H9 (cell line): ENCODE measurements at regions not wholly inside any gene's neighbourhood (a gene's known extent, or its start where the extent isn't known, plus 50 kb on each side); places are given as distances from the start of the nearest gene placed in this dataset.

Experiments
- DNase-seq: peaks from one replicate; pipeline ENCODE4 v3.0.0-alpha.2; 2017
- H2AFZ ChIP-seq: one replicate; pipeline ENCODE4 v1.6.1; 2013; ENCODE audit warnings: mild to moderate bottlenecking, low read length, control low read depth, moderate library complexity
- H2AK5ac ChIP-seq: 2 replicates; pipeline ENCODE4 v1.6.1; 2013; ENCODE audit warnings: low read length, control low read depth, mixed read lengths; ENCODE audit not compliant: insufficient read length
- H2BK120ac ChIP-seq: one replicate; pipeline ENCODE4 v1.6.1; 2013; ENCODE audit warnings: low read depth, mild to moderate bottlenecking, low read length, control low read depth, inconsistent platforms; ENCODE audit not compliant: poor library complexity, severe bottlenecking
- H2BK12ac ChIP-seq: 2 replicates; pipeline ENCODE4 v1.6.1; 2013; ENCODE audit warnings: low read length, control low read depth, mixed read lengths, low read depth; ENCODE audit not compliant: insufficient read length
- H2BK15ac ChIP-seq: 2 replicates; pipeline ENCODE4 v1.6.1; 2013; ENCODE audit warnings: low read depth, low read length, control low read depth
- H2BK20ac ChIP-seq: one replicate; pipeline ENCODE4 v1.6.1; 2013; ENCODE audit warnings: low read depth, mild to moderate bottlenecking, low read length, control low read depth, inconsistent platforms; ENCODE audit not compliant: poor library complexity, severe bottlenecking
- H2BK5ac ChIP-seq: 2 replicates; pipeline ENCODE4 v1.6.1; 2013; ENCODE audit warnings: low read length, control low read depth, mixed read lengths; ENCODE audit not compliant: insufficient read length
- H3K14ac ChIP-seq: 2 replicates; pipeline ENCODE4 v1.6.1; 2013; ENCODE audit warnings: low read length, control low read depth; ENCODE audit not compliant: insufficient read depth
- H3K18ac ChIP-seq: 2 replicates; pipeline ENCODE4 v1.6.1; 2013; ENCODE audit warnings: low read depth, mild to moderate bottlenecking, mixed read lengths, low read length, control low read depth; ENCODE audit not compliant: insufficient read length
- H3K23ac ChIP-seq: 2 replicates; pipeline ENCODE4 v1.6.1; 2013; ENCODE audit warnings: low read length, control low read depth, mixed read lengths, low read depth; ENCODE audit not compliant: insufficient read length
- H3K23me2 ChIP-seq: 2 replicates; pipeline ENCODE4 v1.6.1; 2013; ENCODE audit warnings: low read depth, mild to moderate bottlenecking, mixed read lengths, low read length, control low read depth; ENCODE audit not compliant: insufficient read length, poor library complexity, severe bottlenecking
- H3K27ac ChIP-seq: 2 replicates; pipeline ENCODE4 v1.5.1; 2013; ENCODE audit warnings: low read length, control low read depth, mixed read lengths, low read depth; ENCODE audit not compliant: insufficient read length
- H3K27me3 ChIP-seq: 2 replicates; pipeline ENCODE4 v1.6.1; 2013; ENCODE audit warnings: low read length, control low read depth, inconsistent platforms; ENCODE audit not compliant: insufficient read depth
- H3K4ac ChIP-seq: 2 replicates; pipeline ENCODE4 v1.6.1; 2013; ENCODE audit warnings: low read depth, mild to moderate bottlenecking, control low read depth, inconsistent platforms, low read length, moderate library complexity
- H3K4me1 ChIP-seq: 2 replicates; pipeline ENCODE4 v1.6.1; 2013; ENCODE audit warnings: low read length, control low read depth, inconsistent platforms; ENCODE audit not compliant: insufficient read depth
- H3K4me2 ChIP-seq: 2 replicates; pipeline ENCODE4 v1.6.1; 2013; ENCODE audit warnings: low read length, control low read depth, mixed read lengths; ENCODE audit not compliant: insufficient read length, insufficient read depth
- H3K56ac ChIP-seq: 2 replicates; pipeline ENCODE4 v1.6.1; 2013; ENCODE audit warnings: low read depth, mild to moderate bottlenecking, mixed read lengths, low read length, control low read depth; ENCODE audit not compliant: insufficient read length
- H3K79me1 ChIP-seq: 2 replicates; pipeline ENCODE4 v1.6.1; 2013; ENCODE audit warnings: low read depth, mild to moderate bottlenecking, moderate library complexity, low read length, control low read depth, inconsistent platforms; ENCODE audit not compliant: insufficient read depth, poor library complexity, severe bottlenecking
- H3K79me2 ChIP-seq: 2 replicates; pipeline ENCODE4 v1.6.1; 2013; ENCODE audit warnings: low read length, control low read depth, inconsistent platforms; ENCODE audit not compliant: insufficient read depth
- H3K9ac ChIP-seq: 2 replicates; pipeline ENCODE4 v1.6.1; 2013; ENCODE audit warnings: low read length, control low read depth, mixed read lengths; ENCODE audit not compliant: insufficient read length; ENCODE audit errors: extremely low read depth
- H3K9me3 ChIP-seq: one replicate; pipeline ENCODE4 v1.6.1; 2013; ENCODE audit warnings: low read depth, low read length, inconsistent platforms; ENCODE audit not compliant: control insufficient read depth
- H3T11ph ChIP-seq: one replicate; pipeline ENCODE4 v1.6.1; 2013; ENCODE audit warnings: mild to moderate bottlenecking, low read length, control low read depth, inconsistent platforms
- H4K20me1 ChIP-seq: one replicate; pipeline ENCODE4 v1.6.1; 2013; ENCODE audit not compliant: control insufficient read depth, insufficient read length, insufficient read depth
- H4K5ac ChIP-seq: 2 replicates; pipeline ENCODE4 v1.6.1; 2013; ENCODE audit warnings: low read depth, mild to moderate bottlenecking, mixed read lengths, low read length, control low read depth; ENCODE audit not compliant: insufficient read length
- H4K8ac ChIP-seq: replicated peaks from 2 replicates; pipeline ENCODE4 v1.6.1; 2013; ENCODE audit warnings: low read length, control low read depth, mixed read lengths, low read depth; ENCODE audit not compliant: insufficient read length
- H4K91ac ChIP-seq: 2 replicates; pipeline ENCODE4 v1.6.1; 2013; ENCODE audit warnings: low read depth, mild to moderate bottlenecking, moderate library complexity, mixed read lengths, low read length, control low read depth; ENCODE audit not compliant: insufficient read length
- H3K27ac Mint-ChIP-seq, 3 experiments: 2 replicates in 2 of 3; 3 replicates in 1 of 3; pipeline ENCODE4 v1.8.0; 2020 to 2021; ENCODE audit warnings: mixed read lengths in 3 of 3, mild to moderate bottlenecking in 1 of 3, moderate library complexity in 1 of 3
- H3K27me3 Mint-ChIP-seq: 2 replicates; pipeline ENCODE4 v1.8.0; 2021; ENCODE audit warnings: low read depth, mild to moderate bottlenecking, moderate library complexity, mixed read lengths
- H3K36me3 Mint-ChIP-seq, 3 experiments: 2 replicates in 2 of 3; 3 replicates in 1 of 3; pipeline ENCODE4 v1.8.0; 2020 to 2021; ENCODE audit warnings: low read depth in 3 of 3, mixed read lengths in 3 of 3; ENCODE audit not compliant: insufficient read depth in 1 of 3
- H3K4me1 Mint-ChIP-seq, 2 experiments: 2 replicates each; pipeline ENCODE4 v1.8.0; 2020; ENCODE audit warnings: mixed read lengths in 2 of 2
- H3K4me3 Mint-ChIP-seq, 2 experiments: 2 replicates in 1 of 2; 3 replicates in 1 of 2; pipeline ENCODE4 v1.8.0; 2020 to 2021; ENCODE audit warnings: mild to moderate bottlenecking in 2 of 2, mixed read lengths in 2 of 2, moderate library complexity in 1 of 2
- H3K9me3 Mint-ChIP-seq, 2 experiments: 2 replicates in 1 of 2; 3 replicates in 1 of 2; pipeline ENCODE4 v1.8.0; 2020; ENCODE audit warnings: mild to moderate bottlenecking in 2 of 2, mixed read lengths in 2 of 2, moderate library complexity in 1 of 2
- WGBS: extraction: QIAGEN DNeasy Blood & Tissue Kit; methylation state at CpG from one replicate; pipeline ENCODE4 v1.1.7; 2013; ENCODE audit warnings: missing lambda C conversion rate, low lambda C conversion rate, mixed read lengths; ENCODE audit not compliant: insufficient read length; ENCODE audit errors: extremely low coverage; 5-methylcytosine and 5-hydroxymethylcytosine counted together
- TF ChIP-seq, protein P1 (sequence below): fragments of 200-600 bp; sonication (generic); conservative IDR thresholded peaks from 3 replicates; pipeline ENCODE4 v1.8.0; 2021; ENCODE audit warnings: antibody characterized with exemption, mild to moderate bottlenecking

DNA sequence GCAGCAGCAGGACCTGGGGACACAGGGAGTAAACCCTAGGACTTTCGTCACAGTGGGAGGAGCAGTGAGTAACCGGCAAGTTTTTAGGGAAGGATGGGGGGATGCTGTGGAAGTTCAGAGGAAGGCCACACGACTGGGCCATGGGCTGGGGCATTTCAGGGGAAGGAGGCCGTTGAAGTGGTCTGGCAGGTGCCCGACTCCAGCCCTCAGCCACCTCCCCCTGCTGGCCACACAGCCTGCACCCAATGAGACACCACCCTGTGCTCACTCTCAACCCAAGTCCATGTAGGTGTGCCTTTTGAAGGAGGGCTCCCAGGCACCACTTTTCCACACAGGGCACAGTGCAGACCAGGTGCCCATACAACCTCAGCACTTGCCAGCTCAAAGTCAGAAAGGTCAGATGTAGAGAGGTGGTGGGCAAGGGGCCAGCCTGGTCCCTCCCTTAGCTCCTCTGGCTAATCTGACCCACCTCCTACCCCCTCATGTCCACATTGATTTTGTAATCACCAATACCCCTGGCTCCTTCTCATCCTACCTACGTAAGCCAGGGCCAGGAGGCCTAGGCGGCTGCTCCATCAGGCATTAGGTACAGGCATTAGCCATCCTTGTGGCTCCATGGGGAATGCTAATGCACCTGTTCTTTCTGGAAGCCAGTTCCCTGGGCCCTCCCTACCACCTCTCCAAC, 211.2 kb downstream of the SMAD2 start:
- Mint-ChIP-seq H3K4me3 (no peak overlapping the region), H3K36me3 (no peaks in the 10 kb centered on the region; a peak in 1 of 7 replicates), H3K27me3 (no peaks in the 10 kb centered on the region; the same call in none of the 2 replicates), H3K9me3 (no peaks in the 10 kb centered on the region; a peak in 1 of 5 replicates), H3K4me1 (no peaks in the 10 kb centered on the region), H3K27ac (no peak overlapping the region)
- H2BK120ac ChIP-seq: no peak overlapping the region
- H3K9me3 ChIP-seq: no peaks in the 10 kb centered on the region
- no peak overlapping the region for H3K14ac ChIP-seq
- TF ChIP-seq, protein P1, sequence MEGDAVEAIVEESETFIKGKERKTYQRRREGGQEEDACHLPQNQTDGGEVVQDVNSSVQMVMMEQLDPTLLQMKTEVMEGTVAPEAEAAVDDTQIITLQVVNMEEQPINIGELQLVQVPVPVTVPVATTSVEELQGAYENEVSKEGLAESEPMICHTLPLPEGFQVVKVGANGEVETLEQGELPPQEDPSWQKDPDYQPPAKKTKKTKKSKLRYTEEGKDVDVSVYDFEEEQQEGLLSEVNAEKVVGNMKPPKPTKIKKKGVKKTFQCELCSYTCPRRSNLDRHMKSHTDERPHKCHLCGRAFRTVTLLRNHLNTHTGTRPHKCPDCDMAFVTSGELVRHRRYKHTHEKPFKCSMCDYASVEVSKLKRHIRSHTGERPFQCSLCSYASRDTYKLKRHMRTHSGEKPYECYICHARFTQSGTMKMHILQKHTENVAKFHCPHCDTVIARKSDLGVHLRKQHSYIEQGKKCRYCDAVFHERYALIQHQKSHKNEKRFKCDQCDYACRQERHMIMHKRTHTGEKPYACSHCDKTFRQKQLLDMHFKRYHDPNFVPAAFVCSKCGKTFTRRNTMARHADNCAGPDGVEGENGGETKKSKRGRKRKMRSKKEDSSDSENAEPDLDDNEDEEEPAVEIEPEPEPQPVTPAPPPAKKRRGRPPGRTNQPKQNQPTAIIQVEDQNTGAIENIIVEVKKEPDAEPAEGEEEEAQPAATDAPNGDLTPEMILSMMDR: peak; percentile 20; the same call in 1 of the 3 replicates
- no peak overlapping the region for H3K4ac ChIP-seq
- H3K27me3 ChIP-seq: no peaks in the 10 kb centered on the region
- WGBS: no CpG with 5 or more reads among the region's 7 CpGs
- H2BK15ac ChIP-seq: no peak overlapping the region
- H3K27ac ChIP-seq: no peak overlapping the region
- no peaks in the 10 kb centered on the region for H3K23me2 ChIP-seq
- no peak overlapping the region for H2BK5ac ChIP-seq
- H4K5ac ChIP-seq: no peak overlapping the region
- H4K8ac ChIP-seq: no peak overlapping the region
- H3K9ac ChIP-seq: no peak overlapping the region
- H2BK20ac ChIP-seq: no peak overlapping the region
- DNase-seq: peak; percentile 39
- no peak overlapping the region for H3T11ph ChIP-seq
- H3K79me1 ChIP-seq: no peaks in the 10 kb centered on the region
- H2AK5ac ChIP-seq: no peak overlapping the region
- H3K4me2 ChIP-seq: no peak overlapping the region
- no peak overlapping the region for H3K23ac ChIP-seq
- no peaks in the 10 kb centered on the region for H3K4me1 ChIP-seq
- no peak overlapping the region for H3K56ac ChIP-seq
- H2BK12ac ChIP-seq: no peak overlapping the region
- H3K79me2 ChIP-seq: no peaks in the 10 kb centered on the region
- no peaks in the 10 kb centered on the region for H4K20me1 ChIP-seq
- no peak overlapping the region for H4K91ac ChIP-seq
- H3K18ac ChIP-seq: no peak overlapping the region
- no peak overlapping the region for H2AFZ ChIP-seq
